ENCODE measurements at regions not wholly inside any gene's neighbourhood (a gene's known extent, or its start where the extent isn't known, plus 50 kb on each side); places are given as distances from the start of the nearest gene placed in this dataset.

GRCh38 chr6:168885196-168885595, 368.4 kb downstream of the THBS2 start:
- TF ChIP-seq CTCF (IDR thresholded peaks at IDR 0.05; ENCODE audit: borderline replicate concordance, extremely low read depth, low read length, poor library complexity, severe bottlenecking) (no peak), EZH2 (IDR thresholded peaks at IDR 0.05; ENCODE audit: borderline replicate concordance, low read depth, low read length, severe bottlenecking) (no peak)
